ENCODE measurements at regions not wholly inside any gene's neighbourhood (a gene's known extent, or its start where the extent isn't known, plus 50 kb on each side); places are given as distances from the start of the nearest gene placed in this dataset.

- WGBS, 2 donors, result 87 to 90% methylated on average over 1 of the region's 1 CpG
These were observed 336.0 kb downstream of the ENC1 start for GRCh38 chr5:74304536-74304935.

GRCh38 chr5:74303578-74303977 is 336.9 kb downstream of the ENC1 start:
- Histone ChIP-seq H3K4me3 (ENCODE audit: low read depth in 1 of 2, low read length in 2 of 2) (no peak overlapping the region), H3K27ac (ENCODE audit: low read depth in 2 of 2, low read length in 1 of 2) (no peak overlapping the region)
- WGBS, 2 donors, result 87 to 92% methylated on average over 3 of the region's 3 CpGs

More at GRCh38 chr5:74304536-74304935, 336.0 kb downstream of the ENC1 start:
- H3K4me1 ChIP-seq (ENCODE audit: control insufficient read depth in 2 of 2, insufficient read depth in 2 of 2, low read length in 1 of 2), result no peaks in the 10 kb centered on the region
- H3K27ac ChIP-seq (ENCODE audit: low read depth in 2 of 2, low read length in 1 of 2), result no peak overlapping the region
- H3K27me3 ChIP-seq (ENCODE audit: control insufficient read depth in 1 of 2, insufficient read depth in 2 of 2, low read length in 2 of 2), result no peaks in the 10 kb centered on the region
- H3K4me3 ChIP-seq (ENCODE audit: low read depth in 1 of 2, low read length in 2 of 2), result no peak overlapping the region
- no peaks in the 10 kb centered on the region for H3K9me3 ChIP-seq (ENCODE audit: control insufficient read depth in 2 of 2, insufficient read depth in 1 of 2, low read depth in 1 of 2, low read length in 1 of 2)
- no peaks in the 10 kb centered on the region for H3K36me3 ChIP-seq (ENCODE audit: control insufficient read depth in 2 of 2, insufficient read depth in 2 of 2, low read length in 1 of 2)

GRCh38 chr5:74301576-74301975 is 339.0 kb downstream of the ENC1 start:
- no peaks in the 10 kb centered on the region for H3K27me3 ChIP-seq (ENCODE audit: control insufficient read depth in 1 of 2, insufficient read depth in 2 of 2, low read length in 2 of 2)
- H3K9me3 ChIP-seq (ENCODE audit: control insufficient read depth in 2 of 2, insufficient read depth in 1 of 2, low read depth in 1 of 2, low read length in 1 of 2), result no peaks in the 10 kb centered on the region
- H3K36me3 ChIP-seq (ENCODE audit: control insufficient read depth in 2 of 2, insufficient read depth in 2 of 2, low read length in 1 of 2), result no peaks in the 10 kb centered on the region
- H3K4me3 ChIP-seq (ENCODE audit: low read depth in 1 of 2, low read length in 2 of 2), result no peak overlapping the region
- H3K27ac ChIP-seq (ENCODE audit: low read depth in 2 of 2, low read length in 1 of 2), result no peak overlapping the region
- no peaks in the 10 kb centered on the region for H3K4me1 ChIP-seq (ENCODE audit: control insufficient read depth in 2 of 2, insufficient read depth in 2 of 2, low read length in 1 of 2)

More at GRCh38 chr5:74303578-74303977, 336.9 kb downstream of the ENC1 start:
- H3K4me1 ChIP-seq (ENCODE audit: control insufficient read depth in 2 of 2, insufficient read depth in 2 of 2, low read length in 1 of 2), result no peaks in the 10 kb centered on the region
- H3K36me3 ChIP-seq (ENCODE audit: control insufficient read depth in 2 of 2, insufficient read depth in 2 of 2, low read length in 1 of 2), result no peaks in the 10 kb centered on the region
- no peaks in the 10 kb centered on the region for H3K9me3 ChIP-seq (ENCODE audit: control insufficient read depth in 2 of 2, insufficient read depth in 1 of 2, low read depth in 1 of 2, low read length in 1 of 2)
- H3K27me3 ChIP-seq (ENCODE audit: control insufficient read depth in 1 of 2, insufficient read depth in 2 of 2, low read length in 2 of 2), result no peaks in the 10 kb centered on the region

- no peaks in the 10 kb centered on the region for H3K4me1 ChIP-seq (ENCODE audit: control insufficient read depth in 2 of 2, insufficient read depth in 2 of 2, low read length in 1 of 2)
- H3K4me3 ChIP-seq (ENCODE audit: low read depth in 1 of 2, low read length in 2 of 2), result no peak overlapping the region
- no peaks in the 10 kb centered on the region for H3K36me3 ChIP-seq (ENCODE audit: control insufficient read depth in 2 of 2, insufficient read depth in 2 of 2, low read length in 1 of 2)
- WGBS, 2 donors, result 94 to 96% methylated on average over 6 of the region's 6 CpGs
- H3K27me3 ChIP-seq (ENCODE audit: control insufficient read depth in 1 of 2, insufficient read depth in 2 of 2, low read length in 2 of 2), result no peaks in the 10 kb centered on the region
- H3K9me3 ChIP-seq (ENCODE audit: control insufficient read depth in 2 of 2, insufficient read depth in 1 of 2, low read depth in 1 of 2, low read length in 1 of 2), result no peaks in the 10 kb centered on the region
- no peak overlapping the region for H3K27ac ChIP-seq (ENCODE audit: low read depth in 2 of 2, low read length in 1 of 2)
These were observed 339.6 kb downstream of the ENC1 start for GRCh38 chr5:74300808-74301389.

- Histone ChIP-seq H3K36me3 (ENCODE audit: control insufficient read depth in 2 of 2, insufficient read depth in 2 of 2, low read length in 1 of 2) (no peaks in the 10 kb centered on the region), H3K27me3 (ENCODE audit: control insufficient read depth in 1 of 2, insufficient read depth in 2 of 2, low read length in 2 of 2) (no peaks in the 10 kb centered on the region), H3K4me1 (ENCODE audit: control insufficient read depth in 2 of 2, insufficient read depth in 2 of 2, low read length in 1 of 2) (no peaks in the 10 kb centered on the region), H3K4me3 (ENCODE audit: low read depth in 1 of 2, low read length in 2 of 2) (no peak overlapping the region), H3K9me3 (ENCODE audit: control insufficient read depth in 2 of 2, insufficient read depth in 1 of 2, low read depth in 1 of 2, low read length in 1 of 2) (no peaks in the 10 kb centered on the region), H3K27ac (ENCODE audit: low read depth in 2 of 2, low read length in 1 of 2) (no peak overlapping the region)
- 77 to 85% methylated on average over 2 of the region's 2 CpGs for WGBS, 2 donors
These were observed 340.7 kb downstream of the ENC1 start for GRCh38 chr5:74299833-74300232.

- H3K4me3 ChIP-seq (ENCODE audit: low read depth in 1 of 2, low read length in 2 of 2), result no peak overlapping the region
- no peaks in the 10 kb centered on the region for H3K9me3 ChIP-seq (ENCODE audit: control insufficient read depth in 2 of 2, insufficient read depth in 1 of 2, low read depth in 1 of 2, low read length in 1 of 2)
- 22 to 44% methylated on average over 9 of the region's 9 CpGs for WGBS, 2 donors
- H3K36me3 ChIP-seq (ENCODE audit: control insufficient read depth in 2 of 2, insufficient read depth in 2 of 2, low read length in 1 of 2), result no peaks in the 10 kb centered on the region
- H3K27me3 ChIP-seq (ENCODE audit: control insufficient read depth in 1 of 2, insufficient read depth in 2 of 2, low read length in 2 of 2), result no peaks in the 10 kb centered on the region
- H3K27ac ChIP-seq (ENCODE audit: low read depth in 2 of 2, low read length in 1 of 2), result no peak overlapping the region
- H3K4me1 ChIP-seq (ENCODE audit: control insufficient read depth in 2 of 2, insufficient read depth in 2 of 2, low read length in 1 of 2), result no peaks in the 10 kb centered on the region
These were observed 343.7 kb downstream of the ENC1 start for GRCh38 chr5:74296685-74297408.

GRCh38 chr5:74295676-74296075 is 344.9 kb downstream of the ENC1 start:
- 75 to 84% methylated on average over 2 of the region's 2 CpGs for WGBS, 2 donors

GRCh38 chr5:74295141-74295540 is 345.4 kb downstream of the ENC1 start:
- H3K36me3 ChIP-seq (ENCODE audit: control insufficient read depth in 2 of 2, insufficient read depth in 2 of 2, low read length in 1 of 2), result no peaks in the 10 kb centered on the region
- WGBS, 2 donors, result 93 to 94% methylated on average over 3 of the region's 3 CpGs
- no peaks in the 10 kb centered on the region for H3K4me1 ChIP-seq (ENCODE audit: control insufficient read depth in 2 of 2, insufficient read depth in 2 of 2, low read length in 1 of 2)
- no peaks in the 10 kb centered on the region for H3K9me3 ChIP-seq (ENCODE audit: control insufficient read depth in 2 of 2, insufficient read depth in 1 of 2, low read depth in 1 of 2, low read length in 1 of 2)
- no peaks in the 10 kb centered on the region for H3K27me3 ChIP-seq (ENCODE audit: control insufficient read depth in 1 of 2, insufficient read depth in 2 of 2, low read length in 2 of 2)
- no peak overlapping the region for H3K27ac ChIP-seq (ENCODE audit: low read depth in 2 of 2, low read length in 1 of 2)
- no peak overlapping the region for H3K4me3 ChIP-seq (ENCODE audit: low read depth in 1 of 2, low read length in 2 of 2)

More at GRCh38 chr5:74295676-74296075, 344.9 kb downstream of the ENC1 start:
- no peaks in the 10 kb centered on the region for H3K9me3 ChIP-seq (ENCODE audit: control insufficient read depth in 2 of 2, insufficient read depth in 1 of 2, low read depth in 1 of 2, low read length in 1 of 2)
- H3K4me1 ChIP-seq (ENCODE audit: control insufficient read depth in 2 of 2, insufficient read depth in 2 of 2, low read length in 1 of 2), result no peaks in the 10 kb centered on the region
- H3K27ac ChIP-seq (ENCODE audit: low read depth in 2 of 2, low read length in 1 of 2), result no peak overlapping the region
- H3K27me3 ChIP-seq (ENCODE audit: control insufficient read depth in 1 of 2, insufficient read depth in 2 of 2, low read length in 2 of 2), result no peaks in the 10 kb centered on the region
- H3K36me3 ChIP-seq (ENCODE audit: control insufficient read depth in 2 of 2, insufficient read depth in 2 of 2, low read length in 1 of 2), result no peaks in the 10 kb centered on the region
- H3K4me3 ChIP-seq (ENCODE audit: low read depth in 1 of 2, low read length in 2 of 2), result no peak overlapping the region

- H3K4me3 ChIP-seq (ENCODE audit: low read depth in 1 of 2, low read length in 2 of 2), result no peak overlapping the region
- WGBS, 2 donors, result 66 to 69% methylated on average over 6 of the region's 6 CpGs
- H3K27me3 ChIP-seq (ENCODE audit: control insufficient read depth in 1 of 2, insufficient read depth in 2 of 2, low read length in 2 of 2), result no peaks in the 10 kb centered on the region
- no peaks in the 10 kb centered on the region for H3K36me3 ChIP-seq (ENCODE audit: control insufficient read depth in 2 of 2, insufficient read depth in 2 of 2, low read length in 1 of 2)
- no peaks in the 10 kb centered on the region for H3K4me1 ChIP-seq (ENCODE audit: control insufficient read depth in 2 of 2, insufficient read depth in 2 of 2, low read length in 1 of 2)
- no peak overlapping the region for H3K27ac ChIP-seq (ENCODE audit: low read depth in 2 of 2, low read length in 1 of 2)
- H3K9me3 ChIP-seq (ENCODE audit: control insufficient read depth in 2 of 2, insufficient read depth in 1 of 2, low read depth in 1 of 2, low read length in 1 of 2), result no peaks in the 10 kb centered on the region
These were observed 346.3 kb downstream of the ENC1 start for GRCh38 chr5:74294231-74294705.

- no peaks in the 10 kb centered on the region for H3K27me3 ChIP-seq (ENCODE audit: control insufficient read depth in 1 of 2, insufficient read depth in 2 of 2, low read length in 2 of 2)
- no peaks in the 10 kb centered on the region for H3K4me1 ChIP-seq (ENCODE audit: control insufficient read depth in 2 of 2, insufficient read depth in 2 of 2, low read length in 1 of 2)
- no peak overlapping the region for H3K27ac ChIP-seq (ENCODE audit: low read depth in 2 of 2, low read length in 1 of 2)
- no peaks in the 10 kb centered on the region for H3K36me3 ChIP-seq (ENCODE audit: control insufficient read depth in 2 of 2, insufficient read depth in 2 of 2, low read length in 1 of 2)
- no peaks in the 10 kb centered on the region for H3K9me3 ChIP-seq (ENCODE audit: control insufficient read depth in 2 of 2, insufficient read depth in 1 of 2, low read depth in 1 of 2, low read length in 1 of 2)
- WGBS, 2 donors, result 48 to 60% methylated on average over 5 of the region's 5 CpGs
- H3K4me3 ChIP-seq (ENCODE audit: low read depth in 1 of 2, low read length in 2 of 2), result no peak overlapping the region
These were observed 347.3 kb downstream of the ENC1 start for GRCh38 chr5:74293182-74293581.
